ENCODE measurements at regions not wholly inside any gene's neighbourhood (a gene's known extent, or its start where the extent isn't known, plus 50 kb on each side); places are given as distances from the start of the nearest gene placed in this dataset.

DNA sequence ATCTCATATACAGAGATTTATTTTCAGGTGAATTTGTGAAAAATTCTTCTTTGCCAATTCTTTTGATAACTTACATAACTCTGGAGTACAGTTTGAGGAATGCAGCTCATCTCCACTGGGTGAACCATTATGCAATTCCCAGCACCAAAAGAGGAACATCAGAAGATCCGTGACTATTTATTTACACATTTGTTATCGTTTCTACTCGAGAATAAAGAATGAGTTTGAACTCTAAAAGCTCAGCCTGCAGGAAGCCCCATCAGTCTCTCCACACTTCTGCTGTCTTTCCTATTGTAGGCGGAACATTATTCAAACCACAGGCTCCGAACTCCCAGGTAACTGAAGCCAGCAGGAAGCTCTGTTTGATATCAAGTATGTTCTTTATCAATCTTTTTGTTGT, 95.9 kb upstream of the IFNGR1 start:
- Mint-ChIP-seq H3K27me3 (ENCODE audit: low read depth) (peaks cover 2% of the 10 kb centered on the region), H3K9me3 (no peaks in the 10 kb centered on the region), H3K36me3 (no peaks in the 10 kb centered on the region), H3K4me1 (peaks cover 7% of the 10 kb centered on the region), H3K4me3 (no peak overlapping the region), H3K27ac (peak overlapping the region; percentile 35)
- no peak for DNase-seq (ENCODE audit: low spot score in 2 of 2, unreplicated experiment in 2 of 2)
- TF ChIP-seq, protein P1, sequence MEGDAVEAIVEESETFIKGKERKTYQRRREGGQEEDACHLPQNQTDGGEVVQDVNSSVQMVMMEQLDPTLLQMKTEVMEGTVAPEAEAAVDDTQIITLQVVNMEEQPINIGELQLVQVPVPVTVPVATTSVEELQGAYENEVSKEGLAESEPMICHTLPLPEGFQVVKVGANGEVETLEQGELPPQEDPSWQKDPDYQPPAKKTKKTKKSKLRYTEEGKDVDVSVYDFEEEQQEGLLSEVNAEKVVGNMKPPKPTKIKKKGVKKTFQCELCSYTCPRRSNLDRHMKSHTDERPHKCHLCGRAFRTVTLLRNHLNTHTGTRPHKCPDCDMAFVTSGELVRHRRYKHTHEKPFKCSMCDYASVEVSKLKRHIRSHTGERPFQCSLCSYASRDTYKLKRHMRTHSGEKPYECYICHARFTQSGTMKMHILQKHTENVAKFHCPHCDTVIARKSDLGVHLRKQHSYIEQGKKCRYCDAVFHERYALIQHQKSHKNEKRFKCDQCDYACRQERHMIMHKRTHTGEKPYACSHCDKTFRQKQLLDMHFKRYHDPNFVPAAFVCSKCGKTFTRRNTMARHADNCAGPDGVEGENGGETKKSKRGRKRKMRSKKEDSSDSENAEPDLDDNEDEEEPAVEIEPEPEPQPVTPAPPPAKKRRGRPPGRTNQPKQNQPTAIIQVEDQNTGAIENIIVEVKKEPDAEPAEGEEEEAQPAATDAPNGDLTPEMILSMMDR (IDR thresholded peaks at IDR 0.05; ENCODE audit: unreplicated experiment), result no peak

- H3K27ac Mint-ChIP-seq, result no peak overlapping the region
- TF ChIP-seq, protein P1 (IDR thresholded peaks at IDR 0.05; ENCODE audit: unreplicated experiment), result peak; percentile 81
Observed at GRCh38 chr6:137313928-137314855, 95.0 kb upstream of the IFNGR1 start.

DNA sequence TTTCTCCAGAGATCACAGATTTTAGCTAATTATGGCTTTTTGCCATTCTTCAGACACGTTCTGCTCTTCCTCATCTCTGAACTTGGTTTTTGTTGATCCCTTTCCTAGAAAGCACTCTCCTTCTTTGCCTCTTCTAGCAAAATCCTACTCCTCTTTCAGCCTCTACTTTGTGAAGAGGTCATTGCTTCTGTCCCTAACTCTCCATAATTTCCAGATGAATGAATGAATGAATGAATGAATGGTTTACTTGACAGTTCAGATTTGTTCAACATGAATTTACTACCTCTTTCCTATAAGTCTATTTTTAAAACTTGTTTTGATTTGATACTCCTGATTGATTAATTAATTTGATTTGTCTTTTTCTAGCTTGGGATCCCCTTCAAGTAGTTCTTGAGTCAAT, 94.0 kb upstream of the IFNGR1 start:
- DNase-seq (ENCODE audit: low spot score in 2 of 2, unreplicated experiment in 2 of 2), result no peak
- no peak overlapping the region for H3K27ac Mint-ChIP-seq
- peaks cover 25% of the 10 kb centered on the region for H3K4me1 Mint-ChIP-seq
- peaks cover 2% of the 10 kb centered on the region for H3K27me3 Mint-ChIP-seq (ENCODE audit: low read depth)
- no peaks in the 10 kb centered on the region for H3K9me3 Mint-ChIP-seq
- H3K4me3 Mint-ChIP-seq, result no peak overlapping the region
- H3K36me3 Mint-ChIP-seq, result no peaks in the 10 kb centered on the region
- TF ChIP-seq, protein P1 (IDR thresholded peaks at IDR 0.05; ENCODE audit: unreplicated experiment), result no peak

More at GRCh38 chr6:137313928-137314855, 95.0 kb upstream of the IFNGR1 start:
- H3K9me3 Mint-ChIP-seq, result no peaks in the 10 kb centered on the region
- H3K4me3 Mint-ChIP-seq, result no peak overlapping the region
- peak; percentile 51 to 59 for DNase-seq (ENCODE audit: low spot score in 2 of 2, unreplicated experiment in 2 of 2)
- peaks cover 2% of the 10 kb centered on the region for H3K27me3 Mint-ChIP-seq (ENCODE audit: low read depth)
- H3K36me3 Mint-ChIP-seq, result no peaks in the 10 kb centered on the region
- H3K4me1 Mint-ChIP-seq, result peaks cover 15% of the 10 kb centered on the region

- TF ChIP-seq, protein P1 (IDR thresholded peaks at IDR 0.05; ENCODE audit: unreplicated experiment), result no peak
- H3K4me1 Mint-ChIP-seq, result peaks cover 25% of the 10 kb centered on the region
- H3K27ac Mint-ChIP-seq, result no peak overlapping the region
Observed at GRCh38 chr6:137311940-137312339, 92.8 kb upstream of the IFNGR1 start.

DNA sequence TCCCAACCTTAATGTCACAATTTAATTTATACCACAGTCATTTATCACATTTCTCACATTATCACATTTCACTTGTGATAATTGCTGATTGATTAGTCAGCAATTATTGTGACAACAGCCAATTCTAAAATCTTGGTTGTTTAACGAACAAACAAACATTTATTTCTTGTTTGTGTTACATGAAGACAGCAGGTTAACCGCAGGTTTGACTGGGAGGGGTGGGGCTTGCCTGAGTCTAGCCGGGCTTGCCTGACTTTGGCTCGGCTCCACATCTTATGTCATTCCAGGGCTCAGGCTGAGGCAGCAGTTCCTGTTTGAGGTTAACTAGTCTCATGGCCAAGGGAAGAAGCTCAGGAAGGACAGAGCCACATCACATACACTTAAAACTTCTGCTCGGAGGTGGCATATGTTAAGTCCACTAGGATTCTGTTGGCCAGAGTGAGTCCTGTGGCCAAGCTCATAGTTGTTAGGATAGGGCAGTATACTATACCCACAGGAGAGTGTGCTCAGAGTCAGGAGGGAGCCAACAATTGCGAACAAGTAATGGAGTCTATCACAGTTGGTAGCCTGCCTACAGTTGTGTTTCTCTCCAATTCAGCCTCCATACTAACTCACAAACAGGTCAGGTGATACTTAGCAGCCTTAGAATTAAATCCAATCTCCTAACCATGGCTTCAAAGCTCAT, 90.0 kb upstream of the IFNGR1 start:
- TF ChIP-seq, protein P1 (IDR thresholded peaks at IDR 0.05; ENCODE audit: unreplicated experiment), result no peak
- H3K4me3 Mint-ChIP-seq, result no peak overlapping the region
- H3K36me3 Mint-ChIP-seq, result no peaks in the 10 kb centered on the region
- H3K27me3 Mint-ChIP-seq (ENCODE audit: low read depth), result no peaks in the 10 kb centered on the region
- no peaks in the 10 kb centered on the region for H3K9me3 Mint-ChIP-seq
- H3K27ac Mint-ChIP-seq, result peak overlapping the region; percentile 35
- DNase-seq (ENCODE audit: low spot score in 2 of 2, unreplicated experiment in 2 of 2), result peak; percentile 43 to 62
- H3K4me1 Mint-ChIP-seq, result peaks cover 19% of the 10 kb centered on the region

More at GRCh38 chr6:137311940-137312339, 92.8 kb upstream of the IFNGR1 start:
- no peaks in the 10 kb centered on the region for H3K9me3 Mint-ChIP-seq
- DNase-seq (ENCODE audit: low spot score in 2 of 2, unreplicated experiment in 2 of 2), result no peak
- H3K36me3 Mint-ChIP-seq, result no peaks in the 10 kb centered on the region
- no peaks in the 10 kb centered on the region for H3K27me3 Mint-ChIP-seq (ENCODE audit: low read depth)
- no peak overlapping the region for H3K4me3 Mint-ChIP-seq
